OCI-LY7 (cell line): ENCODE measurements at regions not wholly inside any gene's neighbourhood (a gene's known extent, or its start where the extent isn't known, plus 50 kb on each side); places are given as distances from the start of the nearest gene placed in this dataset.

ENCODE experiments used
- EZH2phosphoT487 ChIP-seq: fragments of 200-600 bp; sonication (generic); IDR thresholded peaks from 2 replicates; pipeline ENCODE4 v1.6.1; 2018; ENCODE audit warnings: low read depth, borderline replicate concordance, mild to moderate bottlenecking, mixed run types, antibody characterized with exemption, low read length, moderate library complexity, mixed read lengths
- TF ChIP-seq, protein P1 (sequence below): fragments of 200-600 bp; sonication (generic); conservative IDR thresholded peaks from 2 replicates; pipeline ENCODE4 v1.5.1; 2014; ENCODE audit warnings: mild to moderate bottlenecking, antibody characterized with exemption, low read length, moderate library complexity, mixed read lengths

DNA sequence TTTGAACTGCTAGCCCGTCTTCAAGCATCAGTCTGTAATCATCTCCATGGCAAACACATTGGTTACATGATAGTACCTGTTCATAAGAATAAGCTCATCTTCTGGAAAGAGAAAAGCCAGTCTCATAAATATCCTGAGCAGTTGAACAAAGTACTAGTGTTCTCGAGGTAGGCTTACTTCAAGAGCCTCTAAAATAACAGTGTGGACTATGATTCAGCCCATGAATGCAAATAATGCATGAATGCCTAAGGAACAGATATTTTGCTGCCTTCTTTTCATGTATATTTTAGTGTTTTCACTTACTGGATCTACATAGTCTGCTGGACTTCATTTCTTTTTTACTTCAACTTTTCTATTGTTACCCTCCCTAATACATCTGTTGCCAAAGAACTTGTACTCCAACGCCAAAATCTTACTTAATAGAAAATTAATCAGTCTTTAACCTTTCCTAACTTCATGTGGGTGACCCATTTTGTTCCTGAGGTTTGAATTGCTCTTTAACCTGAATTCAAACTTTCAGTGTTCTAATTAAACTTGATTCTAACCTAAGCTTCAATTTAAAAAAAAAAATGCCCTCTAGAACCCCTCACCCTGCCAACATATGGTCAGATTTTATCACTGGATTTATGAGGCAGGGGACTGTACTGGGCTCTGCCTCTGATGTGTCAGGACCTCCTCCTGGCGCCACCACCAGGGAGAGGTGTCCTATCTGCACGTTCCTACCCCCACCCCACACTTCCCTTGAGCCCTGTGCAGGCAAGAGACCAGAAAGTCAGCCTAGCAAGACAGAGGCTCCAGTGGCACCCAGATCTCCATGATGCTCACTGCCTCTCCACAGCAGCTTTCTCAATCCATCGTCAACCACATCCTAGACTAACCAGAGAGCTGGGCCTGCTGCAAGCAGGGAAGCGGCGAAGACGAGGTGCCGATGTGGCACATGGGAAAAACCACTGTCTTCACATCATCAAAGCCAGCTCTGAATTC lies 264.7 kb upstream of the ID2 start:
- TF ChIP-seq, protein P1, sequence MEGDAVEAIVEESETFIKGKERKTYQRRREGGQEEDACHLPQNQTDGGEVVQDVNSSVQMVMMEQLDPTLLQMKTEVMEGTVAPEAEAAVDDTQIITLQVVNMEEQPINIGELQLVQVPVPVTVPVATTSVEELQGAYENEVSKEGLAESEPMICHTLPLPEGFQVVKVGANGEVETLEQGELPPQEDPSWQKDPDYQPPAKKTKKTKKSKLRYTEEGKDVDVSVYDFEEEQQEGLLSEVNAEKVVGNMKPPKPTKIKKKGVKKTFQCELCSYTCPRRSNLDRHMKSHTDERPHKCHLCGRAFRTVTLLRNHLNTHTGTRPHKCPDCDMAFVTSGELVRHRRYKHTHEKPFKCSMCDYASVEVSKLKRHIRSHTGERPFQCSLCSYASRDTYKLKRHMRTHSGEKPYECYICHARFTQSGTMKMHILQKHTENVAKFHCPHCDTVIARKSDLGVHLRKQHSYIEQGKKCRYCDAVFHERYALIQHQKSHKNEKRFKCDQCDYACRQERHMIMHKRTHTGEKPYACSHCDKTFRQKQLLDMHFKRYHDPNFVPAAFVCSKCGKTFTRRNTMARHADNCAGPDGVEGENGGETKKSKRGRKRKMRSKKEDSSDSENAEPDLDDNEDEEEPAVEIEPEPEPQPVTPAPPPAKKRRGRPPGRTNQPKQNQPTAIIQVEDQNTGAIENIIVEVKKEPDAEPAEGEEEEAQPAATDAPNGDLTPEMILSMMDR: no peak
- TF ChIP-seq EZH2phosphoT487: no peak
